CD4-positive, alpha-beta T cell (primary cell): ENCODE measurements at regions not wholly inside any gene's neighbourhood (a gene's known extent, or its start where the extent isn't known, plus 50 kb on each side); places are given as distances from the start of the nearest gene placed in this dataset.
"Not testable (repeated sequence)": the region's sequence is repeated elsewhere in the genome, so short reads cannot be mapped to it uniquely, and the experiment has no call there.

Source experiments
- ATAC-seq: fragments of 200-7000 bp; cut with Tn5 transposase; one replicate; pipeline ENCODE4 v1.10.0; 2022; ENCODE audit warnings: mild to moderate bottlenecking; ENCODE audit not compliant: poor library complexity
- CTCF ChIA-PET: fragments of 350-600 bp; sonication (Branson Sonifier 250); formaldehyde crosslinking; loops from one replicate; lab custom pipeline; 2021; ENCODE audit warnings: antibody characterized with exemption, inconsistent platforms; lab: Charles Lee
- POLR2A ChIA-PET: fragments of 350-600 bp; sonication (Branson Sonifier 250); formaldehyde crosslinking; loops from one replicate; lab custom pipeline; 2021; ENCODE audit warnings: antibody characterized with exemption, inconsistent platforms; lab: Charles Lee
- DNase-seq, 14 experiments: peaks; one replicate each; pipeline ENCODE4 v3.0.0-alpha.2; 2013 to 2020; ENCODE audit warnings: mixed read lengths in 2 of 14
- H3K27ac ChIP-seq, 2 donors: one replicate each; pipeline versions ENCODE4 v1.5.1 to v1.7.0; 2013; ENCODE audit warnings: low read length in 2 of 2, low read depth in 1 of 2, mild to moderate bottlenecking in 1 of 2
- H3K27me3 ChIP-seq, 2 experiments: 1 replicate in 1 of 2; 2 replicates in 1 of 2; pipeline versions ENCODE4 v1.6.1 to v1.7.0; 2013; ENCODE audit warnings: low read length in 2 of 2, control low read depth in 1 of 2, mild to moderate bottlenecking in 1 of 2, moderate library complexity in 1 of 2; ENCODE audit not compliant: insufficient read depth in 2 of 2, control insufficient read depth in 1 of 2
- H3K36me3 ChIP-seq: one replicate; pipeline ENCODE4 v1.6.1; 2013; ENCODE audit warnings: low read length, control low read depth; ENCODE audit not compliant: insufficient read depth
- H3K4me1 ChIP-seq: one replicate; pipeline ENCODE4 v1.6.1; 2013; ENCODE audit warnings: low read length, control low read depth; ENCODE audit not compliant: insufficient read depth
- H3K4me3 ChIP-seq: one replicate; pipeline ENCODE4 v1.5.1; 2013; ENCODE audit warnings: mild to moderate bottlenecking, low read length, moderate library complexity
- H3K9me3 ChIP-seq, 2 experiments: 1 replicate in 1 of 2; 2 replicates in 1 of 2; pipeline versions ENCODE4 v1.6.1 to v1.7.0; 2013; ENCODE audit warnings: low read length in 2 of 2, mild to moderate bottlenecking in 2 of 2, control low read depth in 1 of 2, moderate library complexity in 1 of 2; ENCODE audit not compliant: control insufficient read depth in 1 of 2, insufficient read depth in 1 of 2
- H3K27ac Mint-ChIP-seq: one replicate; pipeline ENCODE4 v1.8.0; 2020; ENCODE audit warnings: mixed read lengths
- H3K27me3 Mint-ChIP-seq: one replicate; pipeline ENCODE4 v1.8.0; 2021; ENCODE audit warnings: mixed read lengths
- H3K36me3 Mint-ChIP-seq: one replicate; pipeline ENCODE4 v1.8.0; 2021; ENCODE audit warnings: low read depth, mixed read lengths
- H3K4me1 Mint-ChIP-seq: one replicate; pipeline ENCODE4 v1.8.0; 2021; ENCODE audit warnings: low read depth, mixed read lengths
- H3K4me3 Mint-ChIP-seq: one replicate; pipeline ENCODE4 v1.8.0; 2020; ENCODE audit warnings: mild to moderate bottlenecking, mixed read lengths
- H3K9me3 Mint-ChIP-seq: one replicate; pipeline ENCODE4 v1.8.0; 2020; ENCODE audit warnings: mixed read lengths
- intact Hi-C, 2 experiments: fragments of 100-400 bp; cut with DNase I in 1 of 2; cut with micrococcal nuclease in 1 of 2; formaldehyde crosslinking; loops; one replicate each; pipeline versions ENCODE4 v1.15.1 to v1.9.0; 2023 to 2025; cut with DNase I, micrococcal nuclease
- TF ChIP-seq, protein P1 (sequence below): fragments of 200-600 bp; IDR thresholded peaks from one replicate; pipeline ENCODE4 v1.8.0; 2022; ENCODE audit warnings: antibody characterized with exemption, mild to moderate bottlenecking

- intact Hi-C loops = no loop called here
- H3K27ac ChIP-seq = no peak overlapping the region
- H3K9me3 Mint-ChIP-seq = no peaks in the 10 kb centered on the region
- POLR2A ChIA-PET = no interaction called here
- H3K4me1 ChIP-seq = no peaks in the 10 kb centered on the region
- no peak overlapping the region for H3K27ac Mint-ChIP-seq
- H3K4me1 Mint-ChIP-seq = no peaks in the 10 kb centered on the region
- no peaks in the 10 kb centered on the region for H3K36me3 ChIP-seq
- no peaks in the 10 kb centered on the region for H3K27me3 Mint-ChIP-seq
- TF ChIP-seq, protein P1, sequence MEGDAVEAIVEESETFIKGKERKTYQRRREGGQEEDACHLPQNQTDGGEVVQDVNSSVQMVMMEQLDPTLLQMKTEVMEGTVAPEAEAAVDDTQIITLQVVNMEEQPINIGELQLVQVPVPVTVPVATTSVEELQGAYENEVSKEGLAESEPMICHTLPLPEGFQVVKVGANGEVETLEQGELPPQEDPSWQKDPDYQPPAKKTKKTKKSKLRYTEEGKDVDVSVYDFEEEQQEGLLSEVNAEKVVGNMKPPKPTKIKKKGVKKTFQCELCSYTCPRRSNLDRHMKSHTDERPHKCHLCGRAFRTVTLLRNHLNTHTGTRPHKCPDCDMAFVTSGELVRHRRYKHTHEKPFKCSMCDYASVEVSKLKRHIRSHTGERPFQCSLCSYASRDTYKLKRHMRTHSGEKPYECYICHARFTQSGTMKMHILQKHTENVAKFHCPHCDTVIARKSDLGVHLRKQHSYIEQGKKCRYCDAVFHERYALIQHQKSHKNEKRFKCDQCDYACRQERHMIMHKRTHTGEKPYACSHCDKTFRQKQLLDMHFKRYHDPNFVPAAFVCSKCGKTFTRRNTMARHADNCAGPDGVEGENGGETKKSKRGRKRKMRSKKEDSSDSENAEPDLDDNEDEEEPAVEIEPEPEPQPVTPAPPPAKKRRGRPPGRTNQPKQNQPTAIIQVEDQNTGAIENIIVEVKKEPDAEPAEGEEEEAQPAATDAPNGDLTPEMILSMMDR = no peak
- no peak overlapping the region for H3K4me3 ChIP-seq
- CTCF ChIA-PET = no interaction called here
- no peak for DNase-seq
- no peaks in the 10 kb centered on the region for H3K36me3 Mint-ChIP-seq
- H3K4me3 Mint-ChIP-seq = no peak overlapping the region
- no peak for ATAC-seq
- H3K27me3 ChIP-seq = no peaks in the 10 kb centered on the region
- no peaks in the 10 kb centered on the region for H3K9me3 ChIP-seq
Measured at GRCh38 chr5:124104821-124105220, 592.8 kb downstream of the CSNK1G3 start.

DNA sequence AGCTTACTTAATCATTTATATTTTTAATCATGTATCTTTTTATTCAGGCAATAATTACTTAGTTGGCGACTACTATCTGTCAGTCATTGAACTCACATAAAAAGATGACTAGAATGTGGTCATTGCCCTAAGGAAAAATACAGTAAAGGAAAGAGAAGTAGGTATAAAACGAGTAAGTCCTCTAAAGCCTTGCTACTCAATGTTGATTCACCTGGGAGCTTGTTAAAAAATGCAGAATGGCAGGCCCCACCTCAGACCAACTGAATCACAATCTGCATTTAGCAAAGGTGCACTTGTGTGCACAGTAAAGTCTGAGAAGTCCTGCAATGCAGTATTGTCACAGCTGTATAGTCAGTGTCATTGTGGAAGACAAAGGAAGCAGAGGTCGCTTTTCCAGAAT is 592.4 kb downstream of the CSNK1G3 start:
- CTCF ChIA-PET = no interaction called here
- intact Hi-C loops = no loop called here

GRCh38 chr5:124103671-124104070 is 591.7 kb downstream of the CSNK1G3 start:
- ATAC-seq (no peak), DNase-seq (no peak)
- TF ChIP-seq, protein P1 = no peak
- Mint-ChIP-seq H3K4me1 (no peaks in the 10 kb centered on the region), H3K27ac (no peak overlapping the region), H3K9me3 (no peaks in the 10 kb centered on the region), H3K27me3 (no peaks in the 10 kb centered on the region), H3K36me3 (no peaks in the 10 kb centered on the region), H3K4me3 (no peak overlapping the region)
- Histone ChIP-seq H3K9me3 (no peaks in the 10 kb centered on the region), H3K4me3 (no peak overlapping the region), H3K4me1 (no peaks in the 10 kb centered on the region), H3K27ac (no peak overlapping the region), H3K36me3 (no peaks in the 10 kb centered on the region), H3K27me3 (no peaks in the 10 kb centered on the region)
- intact Hi-C loops = no loop called here
- CTCF ChIA-PET = no interaction called here
- POLR2A ChIA-PET = no interaction called here

More for the DNA sequence above, 592.4 kb downstream of the CSNK1G3 start:
- no peaks in the 10 kb centered on the region for H3K9me3 ChIP-seq
- no peaks in the 10 kb centered on the region for H3K27me3 Mint-ChIP-seq
- TF ChIP-seq, protein P1 = no peak
- H3K4me1 Mint-ChIP-seq = no peaks in the 10 kb centered on the region
- no peak for ATAC-seq
- H3K4me1 ChIP-seq = no peaks in the 10 kb centered on the region
- H3K4me3 ChIP-seq = no peak overlapping the region
- no peak overlapping the region for H3K4me3 Mint-ChIP-seq
- H3K27me3 ChIP-seq = no peaks in the 10 kb centered on the region
- no peaks in the 10 kb centered on the region for H3K36me3 ChIP-seq
- H3K9me3 Mint-ChIP-seq = no peaks in the 10 kb centered on the region
- no peak for DNase-seq
- POLR2A ChIA-PET = no interaction called here
- no peak overlapping the region for H3K27ac Mint-ChIP-seq
- H3K27ac ChIP-seq = no peak overlapping the region
- no peaks in the 10 kb centered on the region for H3K36me3 Mint-ChIP-seq

GRCh38 chr5:124103056-124103455 is 591.1 kb downstream of the CSNK1G3 start:
- intact Hi-C loops, H3K27me3 ChIP-seq, H3K4me3 Mint-ChIP-seq, H3K27me3 Mint-ChIP-seq, H3K4me1 Mint-ChIP-seq, ATAC-seq, DNase-seq, H3K27ac Mint-ChIP-seq, POLR2A ChIA-PET, CTCF ChIA-PET, H3K36me3 ChIP-seq, H3K4me3 ChIP-seq, H3K36me3 Mint-ChIP-seq, H3K4me1 ChIP-seq, H3K9me3 Mint-ChIP-seq, H3K27ac ChIP-seq, H3K9me3 ChIP-seq: not testable (repeated sequence)
